NB4 (cell line): ENCODE measurements at regions not wholly inside any gene's neighbourhood (a gene's known extent, or its start where the extent isn't known, plus 50 kb on each side); places are given as distances from the start of the nearest gene placed in this dataset.

ENCODE experiments used
- POLR2A ChIP-seq: IDR thresholded peaks from 2 replicates; pipeline ENCODE4 v1.6.1; 2011; ENCODE audit warnings: mild to moderate bottlenecking; ENCODE audit not compliant: insufficient read length; ENCODE audit errors: extremely low read depth
- TF ChIP-seq, protein P1 (sequence below): IDR thresholded peaks from one replicate; pipeline ENCODE4 v1.5.1; 2012; ENCODE audit warnings: low read depth, low read length

DNA sequence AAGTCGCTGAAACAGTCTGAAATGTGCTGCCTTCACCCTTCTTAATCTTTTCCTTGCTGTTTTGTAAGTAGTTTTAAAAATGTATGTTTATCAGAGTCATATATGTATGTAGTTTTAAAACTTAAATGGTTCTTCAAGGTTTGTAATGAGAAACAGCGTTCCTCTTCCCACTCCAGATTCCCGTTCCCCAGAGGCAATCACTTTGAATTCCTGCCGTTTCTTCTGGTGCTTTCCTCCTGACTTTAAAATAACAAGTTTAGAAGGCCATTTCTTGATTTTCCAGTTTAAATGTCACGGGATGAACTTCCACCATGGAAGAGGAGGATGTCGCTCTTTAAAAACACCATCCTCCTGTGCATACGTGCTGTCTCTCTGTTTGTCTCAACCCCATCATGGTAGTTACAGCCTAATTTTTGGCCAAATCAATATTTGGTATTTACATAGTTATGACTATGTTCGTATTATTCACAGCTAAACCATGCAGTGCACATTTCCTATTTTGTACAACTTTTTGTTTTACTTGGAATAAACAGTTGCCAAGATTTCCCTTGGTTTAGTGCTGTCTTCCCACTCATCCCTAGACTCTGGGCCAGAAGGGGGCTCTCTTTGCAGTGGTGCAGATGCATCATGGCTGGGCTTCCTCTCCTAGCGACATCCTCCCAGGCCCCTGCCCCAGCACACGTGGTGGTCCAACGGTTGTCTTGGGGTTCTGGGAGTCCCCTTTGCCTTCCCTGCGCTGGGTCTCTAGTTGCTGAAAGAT lies 151.4 kb downstream of the PTPN20 start:
- TF ChIP-seq POLR2A: no peak
- TF ChIP-seq, protein P1, sequence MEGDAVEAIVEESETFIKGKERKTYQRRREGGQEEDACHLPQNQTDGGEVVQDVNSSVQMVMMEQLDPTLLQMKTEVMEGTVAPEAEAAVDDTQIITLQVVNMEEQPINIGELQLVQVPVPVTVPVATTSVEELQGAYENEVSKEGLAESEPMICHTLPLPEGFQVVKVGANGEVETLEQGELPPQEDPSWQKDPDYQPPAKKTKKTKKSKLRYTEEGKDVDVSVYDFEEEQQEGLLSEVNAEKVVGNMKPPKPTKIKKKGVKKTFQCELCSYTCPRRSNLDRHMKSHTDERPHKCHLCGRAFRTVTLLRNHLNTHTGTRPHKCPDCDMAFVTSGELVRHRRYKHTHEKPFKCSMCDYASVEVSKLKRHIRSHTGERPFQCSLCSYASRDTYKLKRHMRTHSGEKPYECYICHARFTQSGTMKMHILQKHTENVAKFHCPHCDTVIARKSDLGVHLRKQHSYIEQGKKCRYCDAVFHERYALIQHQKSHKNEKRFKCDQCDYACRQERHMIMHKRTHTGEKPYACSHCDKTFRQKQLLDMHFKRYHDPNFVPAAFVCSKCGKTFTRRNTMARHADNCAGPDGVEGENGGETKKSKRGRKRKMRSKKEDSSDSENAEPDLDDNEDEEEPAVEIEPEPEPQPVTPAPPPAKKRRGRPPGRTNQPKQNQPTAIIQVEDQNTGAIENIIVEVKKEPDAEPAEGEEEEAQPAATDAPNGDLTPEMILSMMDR: peak; percentile 36
